ENCODE measurements at regions not wholly inside any gene's neighbourhood (a gene's known extent, or its start where the extent isn't known, plus 50 kb on each side); places are given as distances from the start of the nearest gene placed in this dataset.

DNA sequence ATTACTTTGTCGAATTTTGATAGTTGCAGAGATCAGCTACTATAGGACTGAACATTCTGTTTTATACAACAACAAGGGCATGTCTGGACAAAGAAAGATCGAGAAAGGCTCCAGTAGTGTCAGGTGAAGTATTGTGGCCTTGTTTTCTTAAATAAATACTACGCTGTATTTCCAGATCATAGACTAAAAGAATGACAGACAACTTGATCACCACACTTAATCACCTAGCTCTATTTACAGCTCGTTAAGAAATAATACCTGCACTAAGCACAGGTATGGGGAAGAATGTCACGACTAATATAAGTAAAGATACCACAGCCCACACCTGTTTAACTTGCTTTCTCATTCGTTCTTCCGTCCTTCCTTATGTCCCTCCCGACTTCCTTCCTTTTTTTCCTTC lies 269.2 kb downstream of the HGF start:
- H3K4me3 ChIP-seq (ENCODE audit: control insufficient read depth, low read depth, low read length): no peak overlapping the region
- DNase-seq (ENCODE audit: low read depth): no peak
- TF ChIP-seq, protein P1, sequence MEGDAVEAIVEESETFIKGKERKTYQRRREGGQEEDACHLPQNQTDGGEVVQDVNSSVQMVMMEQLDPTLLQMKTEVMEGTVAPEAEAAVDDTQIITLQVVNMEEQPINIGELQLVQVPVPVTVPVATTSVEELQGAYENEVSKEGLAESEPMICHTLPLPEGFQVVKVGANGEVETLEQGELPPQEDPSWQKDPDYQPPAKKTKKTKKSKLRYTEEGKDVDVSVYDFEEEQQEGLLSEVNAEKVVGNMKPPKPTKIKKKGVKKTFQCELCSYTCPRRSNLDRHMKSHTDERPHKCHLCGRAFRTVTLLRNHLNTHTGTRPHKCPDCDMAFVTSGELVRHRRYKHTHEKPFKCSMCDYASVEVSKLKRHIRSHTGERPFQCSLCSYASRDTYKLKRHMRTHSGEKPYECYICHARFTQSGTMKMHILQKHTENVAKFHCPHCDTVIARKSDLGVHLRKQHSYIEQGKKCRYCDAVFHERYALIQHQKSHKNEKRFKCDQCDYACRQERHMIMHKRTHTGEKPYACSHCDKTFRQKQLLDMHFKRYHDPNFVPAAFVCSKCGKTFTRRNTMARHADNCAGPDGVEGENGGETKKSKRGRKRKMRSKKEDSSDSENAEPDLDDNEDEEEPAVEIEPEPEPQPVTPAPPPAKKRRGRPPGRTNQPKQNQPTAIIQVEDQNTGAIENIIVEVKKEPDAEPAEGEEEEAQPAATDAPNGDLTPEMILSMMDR (IDR thresholded peaks at IDR 0.05; ENCODE audit: control insufficient read depth, insufficient read depth, low read depth, low read length, missing control alignments): no peak

DNA sequence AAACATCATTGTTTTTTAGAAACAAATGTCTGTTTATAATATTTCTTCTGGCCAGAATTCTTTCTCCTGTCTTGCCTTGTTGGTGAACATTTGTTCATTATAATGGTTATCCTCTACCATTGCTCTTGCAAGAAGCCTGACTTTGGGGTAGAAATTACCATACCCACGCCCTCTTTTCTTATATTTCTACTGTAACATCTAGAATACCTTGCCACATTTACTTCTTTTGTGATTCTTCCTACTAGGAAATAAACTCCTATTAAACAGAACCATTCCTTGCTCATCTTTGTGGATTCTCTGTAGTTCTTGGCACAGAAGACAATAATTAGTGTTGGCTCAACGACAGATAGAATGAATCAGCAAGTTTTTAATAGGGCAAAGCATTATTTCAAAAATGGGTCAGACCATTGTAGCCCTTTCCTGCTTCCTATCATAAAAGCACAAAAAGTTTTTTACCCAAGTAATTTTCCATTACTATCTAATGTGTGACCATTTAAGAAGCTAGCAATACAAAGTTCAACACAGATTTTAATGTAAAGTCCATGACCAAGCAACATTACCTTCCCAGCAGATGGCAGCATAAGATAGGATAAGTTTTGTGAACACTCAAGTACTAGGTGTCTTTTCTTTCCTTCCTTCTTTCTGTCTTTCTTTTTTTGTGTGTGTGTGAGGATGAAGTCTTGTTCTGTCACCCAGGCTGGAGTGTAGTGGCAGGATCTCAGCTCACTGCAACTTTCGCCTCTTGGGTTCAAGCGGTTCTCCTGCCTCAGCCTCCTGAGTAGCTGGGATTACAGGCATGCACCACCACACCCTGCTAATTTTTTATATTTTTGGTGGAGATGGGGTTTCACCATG lies 270.4 kb downstream of the HGF start:
- H3K4me3 ChIP-seq (ENCODE audit: control insufficient read depth, low read depth, low read length): no peak overlapping the region
- TF ChIP-seq, protein P1 (IDR thresholded peaks at IDR 0.05; ENCODE audit: control insufficient read depth, insufficient read depth, low read depth, low read length, missing control alignments): peak; percentile 58
- peak; percentile 70 for DNase-seq (ENCODE audit: low read depth)

DNA sequence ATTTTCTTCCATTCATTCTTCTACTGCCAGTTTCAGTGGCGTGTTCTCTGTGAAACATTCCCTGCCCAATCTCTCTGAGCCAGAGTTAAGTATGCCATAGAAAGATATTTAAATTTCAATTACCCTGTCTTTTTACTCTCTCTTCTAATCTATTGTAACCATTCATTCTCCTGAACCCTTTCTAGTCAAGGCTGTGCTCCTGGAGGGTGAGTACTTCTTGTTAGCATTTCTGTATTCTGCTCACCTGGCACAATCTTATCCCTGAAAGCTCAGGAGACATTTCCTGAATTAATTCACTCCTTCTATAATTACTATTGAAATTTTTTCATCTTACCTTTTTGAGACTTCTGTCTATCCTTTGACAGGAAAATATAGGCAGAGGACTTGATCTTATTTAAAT lies 271.7 kb downstream of the HGF start:
- no peak overlapping the region for H3K4me3 ChIP-seq (ENCODE audit: control insufficient read depth, low read depth, low read length)
- TF ChIP-seq, protein P1 (IDR thresholded peaks at IDR 0.05; ENCODE audit: control insufficient read depth, insufficient read depth, low read depth, low read length, missing control alignments): no peak
- no peak for DNase-seq (ENCODE audit: low read depth)

DNA sequence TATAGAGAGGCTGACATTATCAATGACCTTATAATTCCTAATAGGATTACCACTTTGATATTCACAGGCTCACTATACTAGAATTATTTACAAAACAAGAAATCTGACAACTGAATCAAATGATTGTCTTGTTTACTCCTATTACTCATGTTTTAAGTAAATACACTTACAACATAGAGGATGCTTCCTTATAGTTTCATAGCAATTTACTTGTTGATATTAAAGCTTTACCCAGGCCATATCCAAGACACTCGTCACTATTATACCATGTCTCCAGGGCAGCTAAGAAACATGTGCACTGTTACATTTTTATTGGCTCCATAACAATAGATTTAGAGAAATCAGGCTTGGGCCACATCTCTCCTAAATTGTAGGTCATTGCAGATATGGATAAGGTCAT lies 276.9 kb downstream of the HGF start:
- no peak overlapping the region for H3K4me3 ChIP-seq (ENCODE audit: control insufficient read depth, low read depth, low read length)
- DNase-seq (ENCODE audit: low read depth): no peak
- TF ChIP-seq, protein P1 (IDR thresholded peaks at IDR 0.05; ENCODE audit: control insufficient read depth, insufficient read depth, low read depth, low read length, missing control alignments): no peak

DNA sequence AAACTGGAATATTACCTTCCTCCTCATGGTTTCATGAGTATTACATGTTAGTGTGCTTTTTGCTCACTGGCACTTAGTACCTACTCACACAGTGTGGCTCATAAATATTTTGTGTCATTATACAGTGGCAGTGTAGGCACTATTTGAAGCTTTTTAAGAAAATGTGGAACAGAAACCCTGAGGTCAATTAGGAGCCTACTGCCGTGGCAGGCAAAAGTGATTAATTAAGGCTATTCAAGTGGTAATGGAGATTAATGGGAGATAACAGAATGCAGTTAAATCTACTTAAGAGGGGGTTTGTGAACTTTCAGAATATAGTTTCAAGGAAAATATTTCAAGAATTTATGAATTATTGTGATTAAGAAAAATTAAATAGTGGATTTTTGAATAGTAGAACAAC lies 277.6 kb downstream of the HGF start:
- DNase-seq (ENCODE audit: low read depth): no peak
- no peak overlapping the region for H3K4me3 ChIP-seq (ENCODE audit: control insufficient read depth, low read depth, low read length)
- TF ChIP-seq, protein P1 (IDR thresholded peaks at IDR 0.05; ENCODE audit: control insufficient read depth, insufficient read depth, low read depth, low read length, missing control alignments): no peak

DNA sequence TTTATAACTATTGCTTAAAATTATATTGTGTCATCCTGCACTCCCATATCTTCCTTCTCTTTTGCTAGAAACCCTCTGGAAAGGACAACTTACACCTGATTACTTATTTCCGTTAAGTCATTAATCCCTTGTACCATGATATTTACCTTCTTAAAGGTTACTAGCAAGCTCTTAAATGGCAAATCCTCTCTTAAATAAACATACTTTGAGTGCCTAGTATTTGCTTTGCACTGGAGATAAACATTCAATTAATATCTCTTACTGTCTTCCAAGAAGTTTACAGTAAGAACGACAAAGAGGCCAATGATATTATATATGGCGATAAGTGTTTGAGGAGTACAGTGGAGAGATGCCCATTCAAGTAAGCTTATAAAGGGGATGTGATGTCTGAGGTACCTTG lies 278.3 kb downstream of the HGF start:
- no peak for DNase-seq (ENCODE audit: low read depth)
- TF ChIP-seq, protein P1 (IDR thresholded peaks at IDR 0.05; ENCODE audit: control insufficient read depth, insufficient read depth, low read depth, low read length, missing control alignments): no peak
- no peak overlapping the region for H3K4me3 ChIP-seq (ENCODE audit: control insufficient read depth, low read depth, low read length)
